ENCODE measurements at regions not wholly inside any gene's neighbourhood (a gene's known extent, or its start where the extent isn't known, plus 50 kb on each side); places are given as distances from the start of the nearest gene placed in this dataset.

DNA sequence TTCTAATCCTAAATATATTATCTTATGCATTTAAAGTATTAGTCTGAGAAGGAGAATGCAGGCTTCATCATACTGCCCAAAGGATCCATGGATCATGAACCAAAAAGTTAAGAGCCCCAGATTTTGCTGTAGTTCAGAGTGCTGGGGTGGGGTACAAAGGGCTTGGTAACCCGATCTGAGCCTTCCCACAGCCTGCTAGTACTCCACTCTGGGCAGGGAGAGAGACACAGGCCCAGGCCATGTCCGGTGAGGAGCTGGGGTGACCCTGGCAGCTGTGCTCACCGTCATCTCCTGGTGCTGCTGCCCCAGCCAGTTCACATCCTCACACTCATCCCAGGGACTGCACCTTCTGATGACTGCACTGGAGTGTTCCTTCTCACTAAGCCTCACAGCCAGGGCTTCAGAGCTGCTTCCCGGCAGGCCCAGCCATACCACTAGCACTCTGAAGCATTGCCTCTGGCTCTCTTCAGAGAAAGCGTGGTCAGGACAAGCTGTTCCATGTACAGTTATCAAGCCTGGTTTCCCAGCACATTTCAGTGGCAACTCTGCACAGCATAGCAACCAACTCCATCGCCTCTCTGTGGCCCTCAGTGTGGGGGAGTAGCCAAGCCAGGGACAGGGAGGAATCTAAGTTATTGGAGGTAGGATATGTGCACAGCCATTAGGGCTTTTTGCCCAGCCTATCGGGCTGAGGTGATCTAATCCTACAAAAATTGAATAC, 189.0 kb upstream of the CTAGE1 start:
- no peaks in the 10 kb centered on the region for H3K9me2 ChIP-seq (replicated peaks; ENCODE audit: insufficient read depth, low read length)
- no peak overlapping the region for H3K4me2 ChIP-seq (ENCODE audit: low read depth, low read length, poor library complexity, severe bottlenecking)
- no peak overlapping the region for H2AFZ ChIP-seq (ENCODE audit: low read depth, low read length, severe bottlenecking)
- H3K4me3 ChIP-seq (ENCODE audit: insufficient read depth, low read length, poor library complexity, severe bottlenecking): no peak overlapping the region
- H3K79me2 ChIP-seq (ENCODE audit: insufficient read depth, low read length): no peaks in the 10 kb centered on the region
- H3K27ac ChIP-seq (ENCODE audit: low read depth, low read length): no peak overlapping the region
- no peaks in the 10 kb centered on the region for H4K20me1 ChIP-seq (ENCODE audit: low read depth, low read length)
- H3K27me3 ChIP-seq (ENCODE audit: low read length): no peaks in the 10 kb centered on the region
- TF ChIP-seq, protein P1, sequence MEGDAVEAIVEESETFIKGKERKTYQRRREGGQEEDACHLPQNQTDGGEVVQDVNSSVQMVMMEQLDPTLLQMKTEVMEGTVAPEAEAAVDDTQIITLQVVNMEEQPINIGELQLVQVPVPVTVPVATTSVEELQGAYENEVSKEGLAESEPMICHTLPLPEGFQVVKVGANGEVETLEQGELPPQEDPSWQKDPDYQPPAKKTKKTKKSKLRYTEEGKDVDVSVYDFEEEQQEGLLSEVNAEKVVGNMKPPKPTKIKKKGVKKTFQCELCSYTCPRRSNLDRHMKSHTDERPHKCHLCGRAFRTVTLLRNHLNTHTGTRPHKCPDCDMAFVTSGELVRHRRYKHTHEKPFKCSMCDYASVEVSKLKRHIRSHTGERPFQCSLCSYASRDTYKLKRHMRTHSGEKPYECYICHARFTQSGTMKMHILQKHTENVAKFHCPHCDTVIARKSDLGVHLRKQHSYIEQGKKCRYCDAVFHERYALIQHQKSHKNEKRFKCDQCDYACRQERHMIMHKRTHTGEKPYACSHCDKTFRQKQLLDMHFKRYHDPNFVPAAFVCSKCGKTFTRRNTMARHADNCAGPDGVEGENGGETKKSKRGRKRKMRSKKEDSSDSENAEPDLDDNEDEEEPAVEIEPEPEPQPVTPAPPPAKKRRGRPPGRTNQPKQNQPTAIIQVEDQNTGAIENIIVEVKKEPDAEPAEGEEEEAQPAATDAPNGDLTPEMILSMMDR (IDR thresholded peaks at IDR 0.05; ENCODE audit: insufficient read depth, low read length, poor library complexity, severe bottlenecking): no peak
- no peak for TF ChIP-seq EZH2phosphoT487 (conservative IDR thresholded peaks at IDR 0.05; ENCODE audit: low read length)
- no peaks in the 10 kb centered on the region for H3K36me3 ChIP-seq (ENCODE audit: low read length)
- no peak overlapping the region for H3K9ac ChIP-seq (ENCODE audit: low read length)
- H3F3A ChIP-seq (ENCODE audit: insufficient read depth): no peaks in the 10 kb centered on the region
- H3K9me3 ChIP-seq (ENCODE audit: insufficient read depth, low read length): no peaks in the 10 kb centered on the region

DNA sequence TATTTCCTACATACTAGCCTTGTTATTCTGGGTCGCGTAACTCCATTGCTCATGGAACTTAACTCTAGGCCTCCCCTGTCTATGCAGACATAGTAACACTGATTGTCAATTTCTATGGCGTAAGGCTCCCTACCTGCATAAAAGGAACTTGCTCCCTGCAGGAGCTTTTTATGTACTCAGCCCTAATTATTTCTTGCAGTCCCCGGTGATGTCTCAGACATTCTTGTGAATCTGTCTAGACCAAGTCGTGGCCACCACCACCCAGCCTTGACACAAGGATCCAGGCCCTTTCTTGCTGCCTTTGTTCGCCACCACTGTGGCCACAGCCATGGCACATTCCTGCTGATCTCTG, 189.5 kb upstream of the CTAGE1 start:
- H3K36me3 ChIP-seq (ENCODE audit: low read length): no peaks in the 10 kb centered on the region
- no peaks in the 10 kb centered on the region for H3F3A ChIP-seq (ENCODE audit: insufficient read depth)
- TF ChIP-seq, protein P1 (IDR thresholded peaks at IDR 0.05; ENCODE audit: insufficient read depth, low read length, poor library complexity, severe bottlenecking): no peak
- TF ChIP-seq EZH2phosphoT487 (conservative IDR thresholded peaks at IDR 0.05; ENCODE audit: low read length): no peak
- no peak overlapping the region for H3K27ac ChIP-seq (ENCODE audit: low read depth, low read length)
- H3K27me3 ChIP-seq (ENCODE audit: low read length): no peaks in the 10 kb centered on the region
- no peak overlapping the region for H3K4me2 ChIP-seq (ENCODE audit: low read depth, low read length, poor library complexity, severe bottlenecking)
- H2AFZ ChIP-seq (ENCODE audit: low read depth, low read length, severe bottlenecking): no peak overlapping the region
- H3K9me2 ChIP-seq (replicated peaks; ENCODE audit: insufficient read depth, low read length): no peaks in the 10 kb centered on the region
- no peak overlapping the region for H3K4me3 ChIP-seq (ENCODE audit: insufficient read depth, low read length, poor library complexity, severe bottlenecking)
- H3K9ac ChIP-seq (ENCODE audit: low read length): no peak overlapping the region
- H3K79me2 ChIP-seq (ENCODE audit: insufficient read depth, low read length): no peaks in the 10 kb centered on the region
- H3K9me3 ChIP-seq (ENCODE audit: insufficient read depth, low read length): no peaks in the 10 kb centered on the region
- no peaks in the 10 kb centered on the region for H4K20me1 ChIP-seq (ENCODE audit: low read depth, low read length)

DNA sequence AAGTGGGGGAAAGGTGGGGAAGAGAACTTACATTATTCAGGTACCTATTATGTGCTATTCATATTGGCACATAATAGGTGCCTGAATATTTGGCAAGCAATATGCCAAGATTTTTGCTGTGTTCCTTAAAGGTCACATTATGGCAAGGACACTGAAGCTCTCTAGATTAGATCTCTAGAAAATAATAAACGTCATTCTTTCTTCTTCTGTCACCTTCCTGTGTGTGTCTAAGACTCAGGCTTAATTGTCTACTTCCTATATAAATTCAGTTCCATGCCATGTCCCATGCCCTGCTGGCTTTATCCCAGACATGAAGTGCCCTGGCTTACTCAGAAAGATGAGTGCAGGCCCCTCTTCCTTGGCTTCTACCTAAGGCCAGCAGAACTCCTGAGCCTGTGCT, 191.1 kb upstream of the CTAGE1 start:
- Histone ChIP-seq H3K79me2 (ENCODE audit: insufficient read depth, low read length) (no peaks in the 10 kb centered on the region), H3K9me3 (ENCODE audit: insufficient read depth, low read length) (no peaks in the 10 kb centered on the region), H3K9ac (ENCODE audit: low read length) (no peak overlapping the region), H3K36me3 (ENCODE audit: low read length) (no peaks in the 10 kb centered on the region), H3K27me3 (ENCODE audit: low read length) (no peaks in the 10 kb centered on the region), H4K20me1 (ENCODE audit: low read depth, low read length) (no peaks in the 10 kb centered on the region), H3F3A (ENCODE audit: insufficient read depth) (no peaks in the 10 kb centered on the region), H3K27ac (ENCODE audit: low read depth, low read length) (no peak overlapping the region), H2AFZ (ENCODE audit: low read depth, low read length, severe bottlenecking) (no peak overlapping the region), H3K9me2 (replicated peaks; ENCODE audit: insufficient read depth, low read length) (no peaks in the 10 kb centered on the region), H3K4me3 (ENCODE audit: insufficient read depth, low read length, poor library complexity, severe bottlenecking) (no peak overlapping the region), H3K4me2 (ENCODE audit: low read depth, low read length, poor library complexity, severe bottlenecking) (no peak overlapping the region)
- TF ChIP-seq, protein P1 (IDR thresholded peaks at IDR 0.05; ENCODE audit: insufficient read depth, low read length, poor library complexity, severe bottlenecking): no peak
- TF ChIP-seq EZH2phosphoT487 (conservative IDR thresholded peaks at IDR 0.05; ENCODE audit: low read length): no peak
